Suppressor macrophage treated with lipopolysaccharide for 1 hour (primary cell): ENCODE measurements at regions not wholly inside any gene's neighbourhood (a gene's known extent, or its start where the extent isn't known, plus 50 kb on each side); places are given as distances from the start of the nearest gene placed in this dataset.

ENCODE experiments used
- DNase-seq, 3 donors: peaks; one replicate each; pipeline ENCODE4 v3.0.0-alpha.2; 2020 to 2022

DNA sequence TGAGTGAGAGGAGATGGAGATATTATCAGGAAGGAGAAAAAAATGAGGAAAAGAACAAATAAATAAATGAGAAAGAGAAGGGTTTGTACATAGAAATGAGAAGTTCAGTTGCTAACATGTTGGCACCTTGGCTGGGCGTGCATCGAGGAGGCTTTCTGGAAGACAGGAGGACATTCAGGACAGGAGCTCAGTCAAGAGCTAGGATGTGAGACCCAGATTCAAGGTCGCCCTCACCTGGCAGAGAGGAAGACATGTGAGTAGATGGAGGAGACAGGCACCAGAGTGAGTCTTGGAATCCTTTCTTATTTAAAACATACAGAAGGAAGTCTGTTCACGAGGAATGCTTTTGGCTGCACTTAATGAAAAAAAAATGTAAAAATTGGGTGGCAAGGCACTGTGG, 640.9 kb downstream of the NPHP4 start:
- no peak for DNase-seq

GRCh38 chr1:5349526-5349925, 642.7 kb downstream of the NPHP4 start:
- DNase-seq, result no peak

DNA sequence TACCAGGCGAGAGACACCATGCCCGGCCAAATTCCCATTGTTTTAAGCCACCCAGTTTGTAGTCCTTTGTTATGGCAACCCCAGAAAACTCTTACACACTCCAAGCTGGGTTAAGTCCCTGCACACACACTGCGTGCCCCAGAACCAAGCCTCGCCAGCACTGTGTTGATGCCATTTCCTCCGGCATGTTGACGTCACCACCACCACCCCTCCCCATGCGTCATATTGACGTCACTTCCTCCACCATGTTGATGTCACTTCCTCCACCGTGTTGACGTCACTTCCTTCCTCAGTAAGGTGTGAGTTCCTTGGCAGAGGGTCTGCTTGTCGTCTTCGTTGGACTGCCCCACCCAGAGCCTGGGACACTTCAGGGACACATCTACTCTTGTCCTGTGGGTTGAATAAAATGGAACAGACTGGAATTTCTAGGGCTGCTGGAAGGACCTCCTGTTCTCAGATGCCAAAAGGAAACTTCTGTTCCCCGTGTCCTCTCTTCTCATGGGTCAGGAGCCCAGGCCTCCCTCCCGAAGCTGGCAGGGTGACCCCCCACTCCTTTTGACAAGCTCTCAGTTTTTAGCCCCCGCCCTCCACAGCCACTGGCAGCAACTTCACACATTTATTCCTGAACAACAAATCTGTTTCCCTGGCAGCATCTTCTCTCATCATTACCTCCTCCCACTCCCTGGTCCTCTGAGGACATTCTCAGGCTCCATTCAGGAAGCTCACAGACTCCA, 643.3 kb downstream of the NPHP4 start:
- DNase-seq, result no peak

DNA sequence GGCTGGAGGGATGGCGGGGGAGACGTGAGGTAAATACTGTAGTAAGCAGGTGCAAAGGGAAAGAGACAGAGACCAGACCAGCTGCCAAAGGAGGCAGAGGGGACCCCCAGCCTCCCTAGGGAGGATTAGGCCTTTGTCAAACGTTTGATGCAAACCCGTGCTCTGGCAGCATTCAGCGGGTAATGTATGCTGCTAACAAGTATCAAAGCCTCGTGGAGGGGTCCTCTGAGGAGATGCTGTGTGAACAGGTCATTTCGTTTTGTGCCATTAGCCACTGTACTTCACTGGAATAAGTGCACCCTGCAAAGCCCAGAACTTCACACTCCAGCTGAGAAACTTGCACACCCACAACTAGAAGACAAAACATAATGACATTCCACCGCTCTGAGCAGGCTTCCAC, 644.5 kb downstream of the NPHP4 start:
- no peak for DNase-seq

DNA sequence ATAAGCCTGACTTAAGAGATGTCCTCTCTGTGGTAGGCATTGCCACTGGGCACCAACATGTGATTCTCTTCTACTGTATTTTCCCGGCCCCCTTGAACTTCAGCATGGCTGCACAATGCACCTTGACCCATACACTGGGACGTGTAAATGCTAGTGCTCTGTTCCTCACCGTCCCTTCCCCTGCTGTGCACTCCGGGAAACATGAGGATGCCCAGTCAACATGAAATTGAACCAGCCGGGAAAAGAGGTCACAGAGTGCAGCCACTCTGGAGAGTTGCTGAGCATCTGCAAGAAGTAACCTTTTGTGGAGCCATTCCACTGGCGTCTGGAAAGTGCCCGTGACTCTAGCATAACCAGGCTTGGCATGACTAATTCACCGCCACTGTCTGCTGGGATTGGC, 646.7 kb downstream of the NPHP4 start:
- no peak for DNase-seq

DNA sequence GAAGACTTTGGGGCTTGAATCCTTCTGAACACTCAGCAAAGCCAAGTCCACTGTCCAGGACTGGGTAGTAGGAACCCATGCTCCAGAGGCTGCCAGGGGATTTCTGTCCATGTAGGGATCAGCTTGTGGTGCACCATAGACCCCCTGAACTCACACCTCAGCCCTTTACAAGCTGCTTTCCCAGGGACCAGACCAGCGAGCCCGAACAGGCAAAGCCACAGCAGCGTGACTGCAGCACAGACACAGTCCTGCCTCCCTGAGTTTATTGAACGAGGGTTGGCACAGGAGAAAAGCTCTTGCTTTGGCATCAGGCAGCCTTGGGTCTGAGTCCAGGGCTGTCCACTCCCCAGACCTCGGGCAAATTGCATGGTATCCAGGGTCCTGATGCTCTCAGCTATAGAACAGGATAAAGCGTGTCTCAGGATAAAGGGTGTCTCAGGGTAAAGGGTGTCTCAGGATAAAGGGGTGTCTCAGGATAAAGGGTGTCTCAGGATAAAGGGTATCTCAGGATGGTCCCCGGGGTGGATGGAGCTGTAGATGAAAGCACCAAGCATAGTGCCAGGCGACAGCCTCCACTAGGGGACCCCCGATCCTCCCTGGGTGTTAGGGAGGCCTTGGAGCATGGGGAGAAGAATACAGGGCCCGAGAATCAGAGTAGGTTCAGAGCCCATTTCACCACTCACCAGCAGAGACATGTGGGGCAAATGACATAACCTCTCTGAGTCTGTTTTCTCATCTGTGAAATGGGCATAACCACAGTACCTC, 648.8 kb downstream of the NPHP4 start:
- DNase-seq, result no peak

GRCh38 chr1:5342830-5343229, 649.4 kb downstream of the NPHP4 start:
- no peak for DNase-seq

DNA sequence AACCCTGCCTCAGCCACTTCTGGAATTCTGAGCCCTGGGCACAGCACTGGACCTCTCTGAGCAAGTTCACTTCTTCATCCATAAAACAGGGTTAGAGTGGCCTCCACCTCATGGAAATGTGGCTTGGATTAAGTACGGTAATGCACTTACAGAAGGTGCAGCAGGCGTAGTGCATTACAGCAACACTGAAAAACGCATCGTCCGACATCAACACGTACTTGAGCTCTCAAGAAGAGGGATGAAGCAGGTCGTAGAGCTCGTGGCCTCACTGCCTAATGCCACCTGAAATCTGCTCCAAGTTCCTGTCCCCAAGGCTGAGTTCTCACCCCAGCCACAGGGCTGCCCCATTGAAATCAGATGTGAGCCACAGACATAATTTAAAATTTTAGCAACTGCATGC, 650.1 kb downstream of the NPHP4 start:
- no peak for DNase-seq

DNA sequence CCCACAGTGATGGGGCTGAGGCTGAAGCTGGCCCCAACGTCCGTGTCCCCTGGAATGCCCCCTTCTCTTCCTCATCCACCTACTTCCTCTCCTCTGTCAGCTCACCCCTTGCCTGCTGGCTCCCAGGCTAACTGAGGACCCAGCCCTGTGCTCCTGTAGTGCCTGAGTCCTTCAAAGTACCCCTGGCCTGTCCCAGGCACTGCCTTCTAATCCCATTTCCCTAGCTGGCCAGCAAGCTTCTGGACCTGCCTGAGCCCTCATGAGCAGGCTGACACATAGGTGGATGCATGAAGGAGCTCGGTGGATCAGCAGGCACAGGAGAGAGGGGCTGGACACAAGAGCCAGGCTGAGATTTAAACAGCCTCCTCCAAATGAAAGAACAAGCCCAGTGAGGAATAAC, 650.8 kb downstream of the NPHP4 start:
- DNase-seq, result no peak

DNA sequence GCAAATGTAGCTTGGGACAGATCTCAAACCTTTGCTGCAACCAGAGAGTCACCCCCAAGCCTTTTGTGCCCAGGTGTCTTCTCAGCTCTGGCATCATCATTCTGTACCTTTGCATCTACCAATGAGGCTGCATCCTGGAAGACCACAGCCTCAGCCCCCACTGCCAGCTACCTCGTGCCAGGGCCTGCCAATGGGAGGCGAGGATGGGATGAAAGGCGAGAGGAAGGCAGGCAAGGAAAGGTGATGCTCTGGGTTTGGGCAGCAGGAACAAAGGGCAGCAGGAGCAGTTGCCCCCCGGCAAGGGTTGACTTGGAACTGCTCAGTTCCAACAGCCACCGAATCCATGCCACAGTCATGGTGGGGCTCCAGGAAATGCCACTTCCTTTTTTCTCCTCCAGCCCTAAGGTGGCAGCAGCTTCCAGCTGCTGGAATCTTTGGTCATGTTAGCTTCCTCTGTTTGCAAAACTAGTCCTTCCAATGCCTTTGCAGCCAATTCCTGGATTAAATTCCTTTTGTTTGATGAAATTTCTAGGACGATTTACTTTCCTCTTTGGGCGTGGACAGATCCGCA, 651.6 kb downstream of the NPHP4 start:
- no peak for DNase-seq

- DNase-seq, result no peak
These were observed 653.8 kb downstream of the NPHP4 start for GRCh38 chr1:5338466-5338865.

DNA sequence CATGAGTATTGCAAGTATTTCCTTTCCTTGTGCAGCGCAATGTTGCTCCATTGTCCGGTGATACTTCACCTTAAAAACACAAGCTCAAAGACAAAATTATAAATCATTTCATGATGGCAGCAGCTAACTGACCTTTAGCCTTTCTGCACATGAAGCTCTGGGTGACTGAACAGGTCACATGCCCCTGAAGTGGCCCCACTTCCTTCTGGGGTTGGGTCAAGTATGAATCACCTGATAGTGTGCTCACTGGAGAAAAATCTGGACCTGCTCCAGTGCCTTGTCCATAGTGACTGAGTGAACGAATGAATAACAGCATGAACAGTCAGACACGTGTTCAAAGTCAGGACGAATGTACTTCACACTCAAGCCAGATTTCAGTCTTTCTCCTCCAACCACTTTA, 658.9 kb downstream of the NPHP4 start:
- DNase-seq, result no peak

DNA sequence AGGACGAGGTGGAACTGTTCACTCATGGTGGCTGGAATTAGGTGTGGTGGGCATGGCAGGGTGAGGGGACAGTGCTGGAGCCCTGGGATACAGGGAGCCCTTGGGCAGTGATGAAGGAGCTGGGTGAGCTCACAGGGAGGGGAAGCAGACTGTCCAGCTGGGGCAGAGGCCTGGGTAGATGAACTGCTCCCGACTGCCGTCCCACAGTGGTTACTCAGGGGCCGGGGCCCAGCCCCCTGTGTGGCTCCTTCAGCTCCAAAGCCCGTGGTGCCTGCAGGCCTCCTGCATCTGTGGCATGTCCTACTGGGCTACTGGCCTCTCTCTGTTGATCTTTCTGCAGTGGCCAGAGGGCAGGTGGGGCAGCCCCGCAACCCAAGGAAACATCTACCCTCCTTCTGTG, 661.1 kb downstream of the NPHP4 start:
- DNase-seq, result no peak

DNA sequence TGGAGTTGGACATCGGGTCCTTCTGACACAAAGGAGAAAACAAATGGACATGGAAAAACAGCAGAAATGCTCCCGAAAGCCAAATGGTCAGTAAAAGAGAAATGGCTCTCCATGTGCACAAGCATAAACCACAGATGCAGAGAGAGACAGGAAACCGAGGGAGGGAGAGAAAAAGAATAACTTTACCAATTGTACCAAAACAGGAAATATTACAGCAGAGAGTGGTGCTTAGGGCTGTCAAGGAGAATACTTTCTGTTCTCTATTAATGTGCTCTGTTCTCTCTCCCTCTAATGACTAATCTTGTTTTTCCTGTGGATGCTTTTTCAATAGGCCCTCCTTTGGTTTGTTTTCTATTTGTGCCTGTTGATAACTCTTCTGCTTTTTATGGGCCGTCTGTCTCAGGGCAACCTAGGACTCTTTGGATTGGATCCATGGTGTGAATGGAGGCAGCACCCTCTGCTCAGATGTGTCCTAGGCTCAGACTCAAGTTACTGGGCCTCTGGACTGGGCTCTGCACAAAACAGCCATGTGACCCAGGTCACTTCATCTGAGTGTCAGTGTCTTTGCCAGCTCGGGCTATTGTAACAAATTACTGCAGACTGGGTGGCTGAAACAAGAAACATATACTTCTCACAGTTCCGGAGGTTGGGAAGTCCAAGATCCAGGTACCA, 663.0 kb downstream of the NPHP4 start:
- no peak for DNase-seq

DNA sequence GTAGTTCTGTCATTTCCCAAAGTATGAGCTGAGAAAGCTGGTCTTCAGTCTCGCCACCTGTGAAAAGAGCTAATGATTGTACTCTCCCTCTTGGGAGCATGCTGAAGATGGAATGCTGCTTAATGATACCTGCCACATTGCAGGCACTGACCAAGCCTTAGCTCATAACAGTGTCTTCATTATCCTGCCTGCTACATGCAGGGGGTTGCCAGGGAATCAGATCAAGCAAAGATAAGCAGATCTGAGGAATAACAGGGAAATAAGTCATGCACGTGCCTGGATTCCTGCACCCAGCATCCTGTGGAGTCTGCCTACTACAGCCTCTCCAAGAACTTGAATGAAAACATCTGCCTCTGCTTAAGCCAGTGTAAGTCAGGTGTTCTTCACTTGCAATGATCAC, 667.3 kb downstream of the NPHP4 start:
- no peak for DNase-seq

DNA sequence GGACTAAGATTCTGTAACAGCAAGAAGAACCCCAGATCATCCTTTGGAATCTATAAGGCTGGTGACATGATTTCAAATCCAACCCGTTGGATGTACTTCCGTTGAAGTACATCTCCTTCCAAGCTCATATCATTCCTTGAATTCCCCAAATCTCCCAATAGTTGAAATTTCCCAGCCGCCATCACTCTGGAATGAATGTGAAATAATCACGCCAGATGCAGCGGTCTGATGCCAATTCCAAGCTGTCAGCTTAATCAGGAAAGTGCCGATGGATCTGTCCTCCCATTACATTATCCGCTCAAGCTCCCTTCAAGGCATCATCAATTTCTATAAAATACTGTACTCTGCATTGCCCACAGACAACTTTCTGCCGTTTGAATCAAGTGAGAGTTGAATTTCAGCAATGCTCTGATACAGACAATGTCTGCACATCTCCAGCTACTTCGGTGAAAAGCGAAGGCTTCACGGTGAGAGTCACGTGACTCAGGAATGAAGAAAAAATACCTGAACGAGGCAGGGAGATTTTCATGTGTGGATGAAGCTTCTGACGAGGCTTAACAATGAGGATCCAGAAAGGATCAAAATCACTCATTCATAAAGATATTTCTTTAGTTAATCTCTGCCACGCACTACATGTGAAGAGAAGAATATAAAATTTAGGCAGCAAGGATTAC, 663.9 kb downstream of the AJAP1 start:
- no peak for DNase-seq

DNA sequence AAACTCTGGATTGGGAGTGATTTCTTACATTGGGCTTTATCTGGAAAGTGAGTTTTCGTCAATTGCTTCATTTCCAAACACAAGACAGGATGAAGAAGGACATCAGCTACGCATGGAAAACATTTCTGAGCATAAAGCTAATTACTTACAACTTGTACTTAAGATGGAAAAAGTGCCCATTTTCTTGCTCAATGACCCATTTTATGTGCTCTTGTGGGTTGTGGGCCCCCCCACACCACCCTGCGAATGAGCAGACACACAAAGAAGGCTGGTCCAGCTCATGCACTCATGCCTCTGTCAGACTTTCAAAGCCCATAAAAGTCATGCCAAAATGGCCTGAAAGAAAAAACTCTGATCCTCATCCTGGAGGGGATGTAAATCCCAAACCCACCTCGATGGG, 663.0 kb downstream of the AJAP1 start:
- no peak for DNase-seq

DNA sequence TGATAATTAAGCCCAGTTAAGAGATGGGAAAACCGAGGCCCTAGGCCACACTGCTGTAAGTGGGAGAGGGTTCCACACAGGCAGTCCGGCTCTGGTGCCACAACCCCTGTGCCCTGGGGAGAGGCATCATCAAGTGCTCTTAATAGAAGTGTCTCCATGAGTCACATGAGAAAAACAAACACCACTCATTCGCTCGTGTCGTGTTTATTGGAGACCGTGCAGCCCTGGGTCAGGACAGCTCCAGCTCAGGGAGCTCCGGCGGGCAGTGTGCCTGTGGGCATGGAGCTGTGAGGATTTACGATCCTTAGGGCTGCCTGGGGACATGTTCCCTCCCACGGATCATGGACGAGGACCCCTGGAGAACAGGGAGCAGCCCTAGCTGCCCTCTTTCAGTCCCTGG, 658.5 kb downstream of the AJAP1 start:
- DNase-seq, result no peak

GRCh38 chr1:5312293-5312674, 657.9 kb downstream of the AJAP1 start:
- DNase-seq, result no peak

GRCh38 chr1:5311634-5312292, 657.4 kb downstream of the AJAP1 start:
- DNase-seq, result no peak

DNA sequence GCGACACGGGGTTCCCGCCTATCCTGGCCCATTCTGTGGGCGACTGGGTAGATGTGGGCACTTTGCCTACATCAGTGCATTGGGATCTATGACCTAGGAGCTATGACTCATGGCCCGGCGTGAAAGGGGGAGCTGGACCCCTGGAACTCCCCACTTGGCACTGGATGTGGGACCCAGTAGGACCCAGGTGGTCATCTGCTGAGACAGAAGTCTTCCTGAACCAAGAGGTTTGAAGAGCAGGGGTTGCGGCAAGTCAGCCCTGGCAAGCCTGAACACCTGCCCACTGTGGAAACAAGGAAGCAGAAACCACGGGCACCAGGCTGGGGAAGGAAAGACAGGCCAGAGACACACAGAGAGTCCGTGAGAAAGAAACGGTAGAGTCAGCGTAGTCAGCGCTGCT, 656.7 kb downstream of the AJAP1 start:
- no peak for DNase-seq

DNA sequence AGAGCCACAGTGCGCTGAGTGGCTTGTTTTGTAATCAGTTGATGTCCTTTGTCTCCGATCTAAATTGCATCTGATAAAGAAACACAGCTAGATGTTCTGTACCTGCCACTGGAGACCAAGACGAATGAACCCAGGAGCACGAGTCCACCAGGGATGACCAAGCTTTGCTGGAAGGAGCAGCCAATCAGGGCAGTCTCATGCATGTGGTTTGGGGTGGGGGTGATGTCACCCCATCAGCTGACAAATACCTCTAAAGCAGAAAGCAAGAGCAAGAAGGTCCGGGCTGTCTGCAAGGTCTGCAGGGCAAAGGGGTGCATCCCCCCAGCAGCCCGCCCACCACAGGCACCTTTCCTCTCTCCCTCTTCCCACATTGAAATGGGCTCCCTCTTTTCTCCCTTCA, 653.8 kb downstream of the AJAP1 start:
- no peak for DNase-seq

- DNase-seq, result no peak
These were observed 650.3 kb downstream of the AJAP1 start for GRCh38 chr1:5304702-5305101.
